ENCODE measurements at regions not wholly inside any gene's neighbourhood (a gene's known extent, or its start where the extent isn't known, plus 50 kb on each side); places are given as distances from the start of the nearest gene placed in this dataset.

GRCh38 chr13:97780486-97780885 is 173.0 kb upstream of the IPO5 start:
- ChIA-PET POLR2A (ENCODE audit: unreplicated experiment) (no interaction called here), CTCF (no interaction called here)
- dilution Hi-C loops (cut with HindIII; ENCODE audit: low sequenced_read_pairs, unreplicated experiment): no loop called here
- no peak overlapping the region for H3K23ac ChIP-seq (ENCODE audit: low read depth, low read length)
- H4K91ac ChIP-seq (ENCODE audit: insufficient read depth, low read depth, low read length): no peak overlapping the region
- no peaks in the 10 kb centered on the region for H3K79me1 ChIP-seq (ENCODE audit: low read depth in 1 of 2, low read length in 2 of 2)
- no peak overlapping the region for H3K18ac ChIP-seq (ENCODE audit: low read depth, low read length)
- no peak overlapping the region for H4K5ac ChIP-seq (ENCODE audit: low read depth, low read length)
- H3K36me3 ChIP-seq (ENCODE audit: control insufficient read depth, insufficient read depth, low read length): no peaks in the 10 kb centered on the region
- no peak overlapping the region for H2BK20ac ChIP-seq (ENCODE audit: low read depth, low read length)
- no peak overlapping the region for H3K56ac ChIP-seq (ENCODE audit: extremely low read depth, insufficient read depth, low read length)
- ATAC-seq (ENCODE audit: low read depth): no peak
- H2AK5ac ChIP-seq (ENCODE audit: low read depth, low read length): no peak overlapping the region
- H3K14ac ChIP-seq (replicated peaks; ENCODE audit: low read depth, low read length): no peak overlapping the region
- BruUV-seq (replicated peaks): no TSS peak
- no peak overlapping the region for H3K4ac ChIP-seq (ENCODE audit: low read depth, low read length)
- H2BK5ac ChIP-seq (ENCODE audit: low read depth, low read length, poor library complexity, severe bottlenecking): no peak overlapping the region
- no peaks in the 10 kb centered on the region for H3K9me3 ChIP-seq (ENCODE audit: control insufficient read depth, insufficient read depth, low read length)
- no peaks in the 10 kb centered on the region for H3K4me1 ChIP-seq (ENCODE audit: control insufficient read depth, insufficient read depth, low read length)
- H3K27me3 ChIP-seq (ENCODE audit: control insufficient read depth, insufficient read depth, low read length): peaks cover 4% of the 10 kb centered on the region; the same call in 1 of the 2 replicates
- no peak overlapping the region for H2AFZ ChIP-seq (replicated peaks; ENCODE audit: low read length, poor library complexity)
- H3K4me3 ChIP-seq (ENCODE audit: insufficient read depth, low read depth, low read length): no peak overlapping the region
- H2AK9ac ChIP-seq (replicated peaks; ENCODE audit: low read depth, low read length, poor library complexity): no peak overlapping the region
- no peak overlapping the region for H2BK15ac ChIP-seq (ENCODE audit: low read depth, low read length)
- H3K9ac ChIP-seq (ENCODE audit: low read depth, low read length): no peak overlapping the region
- DNase-seq: no peak
- intact Hi-C loops (cut with micrococcal nuclease): no loop called here
- no peak overlapping the region for H3K4me2 ChIP-seq (ENCODE audit: low read depth, low read length)
- no CpG with 5 or more reads among the region's 5 CpGs for WGBS, 2 experiments (ENCODE audit: extremely low coverage in 2 of 2, insufficient read length in 1 of 2)
- no peak overlapping the region for H4K8ac ChIP-seq (ENCODE audit: low read depth in 2 of 2, low read length in 2 of 2)
- H2BK120ac ChIP-seq (ENCODE audit: low read depth, low read length): no peak overlapping the region
- H3K9me1 ChIP-seq (ENCODE audit: insufficient read depth, low read length): no peaks in the 10 kb centered on the region
- in situ Hi-C loops (cut with MboI; ENCODE audit: low sequenced_read_pairs): no loop called here
- no peak for TF ChIP-seq MAZ (IDR thresholded peaks at IDR 0.05; ENCODE audit: borderline replicate concordance, low read depth, low read length)
- no peak for TF ChIP-seq RFX5 (IDR thresholded peaks at IDR 0.05; ENCODE audit: low read depth, low read length)
- no peak for TF ChIP-seq SMC3 (IDR thresholded peaks at IDR 0.05; ENCODE audit: low read depth, low read length)
- TF ChIP-seq RCOR1 (IDR thresholded peaks at IDR 0.05; ENCODE audit: insufficient replicate concordance, low read length): no peak
- no peak for TF ChIP-seq CHD1 (IDR thresholded peaks at IDR 0.05; ENCODE audit: low read depth, low read length)
- no peak for TF ChIP-seq RAD21 (IDR thresholded peaks at IDR 0.05; ENCODE audit: low read length)
- TF ChIP-seq ELK1 (IDR thresholded peaks at IDR 0.05; ENCODE audit: borderline replicate concordance, low read depth, low read length): no peak
- no peak for TF ChIP-seq MXI1 (IDR thresholded peaks at IDR 0.05; ENCODE audit: borderline replicate concordance, low read depth, low read length)
- TF ChIP-seq NFE2L2 (IDR thresholded peaks at IDR 0.05; ENCODE audit: low read depth, low read length): no peak
- TF ChIP-seq POLR2A (IDR thresholded peaks at IDR 0.05; ENCODE audit: low read depth, low read length): no peak
- no peak for TF ChIP-seq CEBPB (IDR thresholded peaks at IDR 0.05; ENCODE audit: low read depth, low read length)
- TF ChIP-seq, protein P1, sequence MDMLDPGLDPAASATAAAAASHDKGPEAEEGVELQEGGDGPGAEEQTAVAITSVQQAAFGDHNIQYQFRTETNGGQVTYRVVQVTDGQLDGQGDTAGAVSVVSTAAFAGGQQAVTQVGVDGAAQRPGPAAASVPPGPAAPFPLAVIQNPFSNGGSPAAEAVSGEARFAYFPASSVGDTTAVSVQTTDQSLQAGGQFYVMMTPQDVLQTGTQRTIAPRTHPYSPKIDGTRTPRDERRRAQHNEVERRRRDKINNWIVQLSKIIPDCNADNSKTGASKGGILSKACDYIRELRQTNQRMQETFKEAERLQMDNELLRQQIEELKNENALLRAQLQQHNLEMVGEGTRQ (IDR thresholded peaks at IDR 0.05; ENCODE audit: low read depth, low read length): no peak
- TF ChIP-seq MAFK (IDR thresholded peaks at IDR 0.05; ENCODE audit: low read depth, low read length): no peak
- no peaks in the 10 kb centered on the region for H4K20me1 ChIP-seq (ENCODE audit: insufficient read depth, low read length)
- no peak overlapping the region for H3K27ac ChIP-seq (ENCODE audit: insufficient read depth, low read length)
